Pancreas (tissue), 10 donors: ENCODE measurements at regions not wholly inside any gene's neighbourhood (a gene's known extent, or its start where the extent isn't known, plus 50 kb on each side); places are given as distances from the start of the nearest gene placed in this dataset.
A peak's percentile ranks its signal among the peaks of the same experiment; 100 is the strongest.
"Not testable (repeated sequence)": the region's sequence is repeated elsewhere in the genome, so short reads cannot be mapped to it uniquely, and the experiment has no call there.

Experiments
- ATAC-seq, 4 donors: fragments of 200-7000 bp; cut with Tn5 transposase; one replicate each; pipeline versions ENCODE4 v1.8.0 to v1.9.1; 2020; ENCODE audit warnings: mild to moderate bottlenecking in 4 of 4, moderate library complexity in 4 of 4
- DNase-seq, 6 donors: peaks; one replicate each; pipeline ENCODE4 v3.0.0-alpha.2; 2020
- FAIRE-seq: peaks from 2 replicates; lab custom pipeline; 2012; peaks lifted over from hg19 to GRCh38; lab: Jason Lieb, UNC
- H3K27ac ChIP-seq, 4 donors: fragments of 200-600 bp; sonication (generic); 1 replicate in 3 of 4; 2 replicates in 1 of 4; pipeline versions ENCODE4 v1.5.0 to v1.8.0; 2020
- H3K27me3 ChIP-seq, 4 donors: fragments of 200-600 bp; one replicate each; pipeline ENCODE4 v1.8.0; 2021
- H3K36me3 ChIP-seq, 3 donors: fragments of 200-600 bp; sonication (generic) in 1 of 3; one replicate each; pipeline versions ENCODE4 v1.5.0 to v1.8.0; 2020 to 2021
- H3K4me1 ChIP-seq, 3 donors: fragments of 200-600 bp; one replicate each; pipeline ENCODE4 v1.8.0; 2021
- H3K4me3 ChIP-seq, 4 donors: fragments of 200-600 bp; sonication (generic) in 2 of 4; one replicate each; pipeline versions ENCODE4 v1.5.0 to v1.8.0; 2020 to 2021
- H3K9me3 ChIP-seq, 4 donors: fragments of 200-600 bp; one replicate each; pipeline ENCODE4 v1.8.0; 2021
- CTCF ChIP-seq, 4 donors: fragments of 200-600 bp; sonication (generic) in 3 of 4; IDR thresholded peaks; one replicate each; pipeline versions ENCODE4 v1.5.0 to v1.8.0; 2021; ENCODE audit warnings: antibody characterized with exemption in 4 of 4
- WGBS, 2 donors: extraction: QIAGEN DNeasy Blood & Tissue Kit; methylation state at CpG; one replicate each; pipeline ENCODE4 v1.1.7; 2013; 5-methylcytosine and 5-hydroxymethylcytosine counted together
- intact Hi-C, 3 donors: fragments of 100-400 bp; cut with DNase I; formaldehyde crosslinking; loops; one replicate each; pipeline versions ENCODE4 v1.11.1 to v1.14.2; 2022
- donor health status: healthy with polysubstance abuse.
- donor health status: DM: no; HTN: no; CAD: no; lungs with moderate emphysema.
- donor health status: DM: no; HTN: no; CAD: no.
- donor health status: control.
- donor health status: control.
- donor health status: Bipolar disorder and iron deficiency.
- donor health status: DM: yes; HTN: yes; CAD: no.
- donor health status: DM: no; HTN: no; CAD: no.
- donor health status: DM: no; HTN: no; CAD: no.
- donor health status: DM: yes; HTN: yes; CAD: no.

GRCh38 chr4:160423879-160424451, 1321.1 kb downstream of the RAPGEF2 start:
- no peaks in the 10 kb centered on the region for H3K36me3 ChIP-seq
- intact Hi-C loops = no loop called here
- ATAC-seq (no peak), DNase-seq (no peak), FAIRE-seq (no peak)
- no peaks in the 10 kb centered on the region for H3K9me3 ChIP-seq
- TF ChIP-seq CTCF (IDR thresholded peaks at IDR 0.05) = no peak
- H3K4me3 ChIP-seq = no peak overlapping the region
- H3K27ac ChIP-seq = no peak overlapping the region
- no peaks in the 10 kb centered on the region for H3K4me1 ChIP-seq
- WGBS, 2 donors = 84% methylated on average over 6 of the region's 6 CpGs
- H3K27me3 ChIP-seq = no peaks in the 10 kb centered on the region

GRCh38 chr4:160426233-160426632, 1323.4 kb downstream of the RAPGEF2 start:
- DNase-seq = no peak
- no peak for TF ChIP-seq CTCF (IDR thresholded peaks at IDR 0.05)
- H3K36me3 ChIP-seq = no peaks in the 10 kb centered on the region
- H3K27me3 ChIP-seq = no peaks in the 10 kb centered on the region
- H3K4me3 ChIP-seq = no peak overlapping the region
- WGBS, 2 donors = 89 to 93% methylated on average over 2 of the region's 2 CpGs
- no peaks in the 10 kb centered on the region for H3K4me1 ChIP-seq
- intact Hi-C loops = no loop called here
- ATAC-seq = no peak
- no peak overlapping the region for H3K27ac ChIP-seq
- peak; percentile 65 for FAIRE-seq
- no peaks in the 10 kb centered on the region for H3K9me3 ChIP-seq

- no peaks in the 10 kb centered on the region for H3K27me3 ChIP-seq
- DNase-seq (no peak), ATAC-seq (no peak), FAIRE-seq (no peak)
- no peaks in the 10 kb centered on the region for H3K36me3 ChIP-seq
- intact Hi-C loops = no loop called here
- WGBS, 2 donors = 54 to 59% methylated on average over 3 of the region's 3 CpGs
- no peak overlapping the region for H3K4me3 ChIP-seq
- H3K27ac ChIP-seq = no peak overlapping the region
- H3K4me1 ChIP-seq = no peaks in the 10 kb centered on the region
- TF ChIP-seq CTCF (IDR thresholded peaks at IDR 0.05) = no peak
- H3K9me3 ChIP-seq = no peaks in the 10 kb centered on the region
Observed at GRCh38 chr4:160450876-160451275, 1348.0 kb downstream of the RAPGEF2 start.

GRCh38 chr4:160481696-160482690, 1379.1 kb downstream of the RAPGEF2 start:
- ATAC-seq, H3K27ac ChIP-seq, H3K4me1 ChIP-seq, H3K36me3 ChIP-seq, H3K27me3 ChIP-seq, FAIRE-seq, intact Hi-C loops, H3K4me3 ChIP-seq, H3K9me3 ChIP-seq: not testable (repeated sequence)
- DNase-seq = peak in 2 of 6 donors; percentile 42 to 52
- 93% methylated on average over 36 to 39 of the region's 39 CpGs for WGBS, 2 donors

- H3K27ac ChIP-seq = no peak overlapping the region
- H3K4me3 ChIP-seq = no peak overlapping the region
- DNase-seq = no peak
- H3K4me1 ChIP-seq = no peaks in the 10 kb centered on the region
- no peaks in the 10 kb centered on the region for H3K36me3 ChIP-seq
- H3K9me3 ChIP-seq = no peaks in the 10 kb centered on the region
- 82 to 84% methylated on average over 1 of the region's 1 CpG for WGBS, 2 donors
- TF ChIP-seq CTCF (IDR thresholded peaks at IDR 0.05) = no peak
- H3K27me3 ChIP-seq = no peaks in the 10 kb centered on the region
- intact Hi-C loops = no loop called here
- FAIRE-seq = no peak
- ATAC-seq = no peak
Observed at GRCh38 chr4:160485071-160485687, 1382.3 kb downstream of the RAPGEF2 start.
